ENCODE measurements at regions not wholly inside any gene's neighbourhood (a gene's known extent, or its start where the extent isn't known, plus 50 kb on each side); places are given as distances from the start of the nearest gene placed in this dataset.
"Not testable (repeated sequence)": the region's sequence is repeated elsewhere in the genome, so short reads cannot be mapped to it uniquely, and the experiment has no call there.

DNA sequence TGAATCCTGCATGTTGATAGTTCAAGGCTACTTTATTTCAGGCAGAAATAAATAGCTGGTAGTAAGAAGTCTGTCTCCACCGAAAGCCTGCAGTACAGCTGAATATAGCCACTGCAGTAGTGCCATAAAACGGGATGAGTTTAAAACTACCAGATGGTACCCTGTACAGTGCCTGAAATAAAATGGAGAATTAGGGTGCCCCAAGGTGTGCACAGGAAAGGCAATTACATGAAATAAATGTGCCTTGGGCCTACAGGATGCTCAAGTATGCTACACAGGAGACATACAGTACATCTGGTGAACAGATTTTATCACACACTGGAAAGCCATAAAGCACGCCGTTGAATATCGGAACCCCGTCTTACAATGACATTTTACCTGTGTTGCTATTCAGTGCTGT, 447.7 kb upstream of the HNRNPA3 start:
- no peak for DNase-seq (ENCODE audit: low read depth)

DNA sequence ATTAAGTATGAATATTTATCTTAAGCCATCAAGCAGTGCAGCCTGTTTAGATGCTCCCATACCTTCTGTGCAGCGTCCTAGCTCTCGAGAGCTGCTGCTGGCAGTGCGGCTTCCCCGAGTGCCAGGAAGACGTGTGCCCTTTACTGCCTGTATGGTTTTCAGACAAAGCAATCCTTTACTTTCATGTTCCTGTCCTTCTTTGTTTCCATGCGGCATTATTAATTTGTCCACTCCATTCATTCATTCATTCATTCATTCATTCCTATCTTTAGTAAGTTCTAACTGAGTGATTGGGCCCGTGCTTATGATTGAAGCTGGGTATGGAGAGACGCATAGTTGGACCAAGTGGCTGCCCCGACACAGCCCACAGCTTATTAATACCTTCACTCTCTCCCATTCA, 446.6 kb upstream of the HNRNPA3 start:
- no peak for DNase-seq (ENCODE audit: low read depth)

GRCh38 chr2:176768185-176768584, 444.4 kb upstream of the HNRNPA3 start:
- no peak for DNase-seq (ENCODE audit: low read depth)

DNA sequence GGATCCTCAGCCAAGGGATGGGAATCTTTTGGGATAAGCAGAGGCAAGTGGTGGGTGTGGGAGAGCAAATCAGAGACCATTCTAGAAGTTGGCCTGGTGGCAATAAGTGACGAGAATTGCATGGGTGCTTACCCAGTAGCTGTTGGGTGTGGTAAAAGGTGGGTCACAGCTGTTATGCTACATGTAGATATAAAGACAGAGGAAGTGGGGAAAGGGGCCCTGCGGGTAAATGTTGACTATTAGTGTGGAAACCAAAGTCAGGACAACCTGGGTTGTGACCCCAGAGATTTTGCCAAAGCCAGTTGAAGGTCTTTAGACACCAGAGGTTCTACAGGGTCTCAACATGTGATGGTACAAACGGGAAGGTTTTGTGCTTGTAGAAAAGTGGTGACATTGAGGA, 443.6 kb upstream of the HNRNPA3 start:
- DNase-seq (ENCODE audit: low read depth), result no peak

DNA sequence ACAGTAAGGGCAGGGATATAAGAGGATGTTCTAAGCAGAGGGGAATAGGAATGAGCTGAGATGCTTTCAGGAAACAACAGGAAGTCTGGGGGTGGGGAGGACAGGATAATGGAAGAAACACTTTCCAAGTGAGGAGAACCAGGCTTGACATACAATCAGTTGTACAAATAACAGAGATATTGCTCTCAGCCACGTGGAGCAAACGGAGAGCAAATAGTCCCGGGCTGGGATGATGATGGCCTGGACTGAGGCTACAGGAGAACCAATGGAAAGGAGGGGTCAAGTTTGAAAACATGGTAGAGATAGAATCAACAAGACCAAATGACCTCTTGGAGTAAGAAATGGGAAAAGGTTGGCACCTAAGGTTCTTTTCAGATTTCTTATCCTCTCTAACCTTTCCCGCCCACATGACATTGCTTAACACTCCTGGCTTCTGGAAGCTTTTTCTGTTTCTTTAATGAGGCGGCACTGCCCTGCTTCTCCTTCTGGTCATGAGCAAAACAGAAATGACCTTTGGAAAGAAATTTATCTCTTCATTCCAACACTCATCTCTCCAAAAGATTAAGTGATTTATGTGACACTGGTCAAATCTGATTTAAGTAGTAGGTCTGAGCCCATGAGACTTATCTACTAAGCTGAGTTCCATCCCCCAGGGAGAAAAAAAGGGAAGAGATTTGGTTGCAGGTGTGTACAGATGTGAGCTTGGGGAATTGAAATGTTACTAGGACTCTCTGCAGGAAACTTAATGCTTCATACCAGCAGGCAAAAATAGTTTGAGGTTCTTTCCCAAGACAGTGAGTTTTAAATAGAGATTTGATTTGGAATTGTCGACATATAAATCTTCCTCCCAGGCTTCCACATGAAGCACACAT, 442.9 kb upstream of the HNRNPA3 start:
- DNase-seq (ENCODE audit: low read depth), result no peak

DNA sequence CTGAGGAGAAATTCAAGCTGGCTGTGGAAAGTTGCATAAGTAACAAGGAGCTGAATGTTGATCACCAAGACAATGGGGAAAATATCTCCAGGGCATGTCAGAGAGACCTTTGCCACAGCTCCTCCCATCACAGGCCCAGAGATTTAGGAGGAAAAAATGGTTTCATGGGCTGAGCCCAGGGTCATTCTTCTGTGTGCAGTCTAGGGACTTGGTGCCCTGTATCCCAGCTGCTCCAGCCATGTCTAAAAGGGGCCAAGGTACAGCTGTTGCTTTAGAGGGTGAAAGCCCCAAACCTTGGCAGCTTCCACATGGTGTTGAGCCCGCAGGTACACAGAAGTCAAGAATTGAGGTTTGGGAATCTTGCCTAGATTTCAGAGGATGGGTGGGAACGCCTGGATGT, 439.8 kb upstream of the HNRNPA3 start:
- DNase-seq (ENCODE audit: low read depth), result no peak

- DNase-seq (ENCODE audit: low read depth), result no peak
Observed at GRCh38 chr2:176774766-176775451, 437.7 kb upstream of the HNRNPA3 start.

GRCh38 chr2:176777262-176777661, 435.3 kb upstream of the HNRNPA3 start:
- no peak for DNase-seq (ENCODE audit: low read depth)

- no peak for DNase-seq (ENCODE audit: low read depth)
Observed at GRCh38 chr2:176779917-176780316, 432.7 kb upstream of the HNRNPA3 start.

DNA sequence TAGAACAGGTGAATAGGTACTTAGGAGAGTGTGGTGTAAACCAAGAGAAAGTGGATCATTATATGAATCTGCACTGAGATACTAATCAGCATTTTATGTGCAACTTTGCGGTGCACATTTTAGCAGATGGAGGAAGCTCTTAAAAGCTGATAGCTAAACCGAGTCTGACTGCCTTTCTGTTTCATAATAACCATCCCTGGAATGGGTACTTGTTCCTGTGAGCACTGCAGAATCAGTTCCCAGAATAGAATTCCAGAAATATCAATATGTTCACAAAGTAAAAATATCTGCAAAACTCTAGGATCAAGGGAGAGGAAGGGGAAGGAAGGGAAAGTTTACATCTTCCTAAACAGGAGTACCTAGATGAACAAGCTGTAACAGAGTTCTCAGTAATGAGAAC, 432.2 kb upstream of the HNRNPA3 start:
- no peak for DNase-seq (ENCODE audit: low read depth)

GRCh38 chr2:176781570-176782217, 430.9 kb upstream of the HNRNPA3 start:
- no peak for DNase-seq (ENCODE audit: low read depth)

DNA sequence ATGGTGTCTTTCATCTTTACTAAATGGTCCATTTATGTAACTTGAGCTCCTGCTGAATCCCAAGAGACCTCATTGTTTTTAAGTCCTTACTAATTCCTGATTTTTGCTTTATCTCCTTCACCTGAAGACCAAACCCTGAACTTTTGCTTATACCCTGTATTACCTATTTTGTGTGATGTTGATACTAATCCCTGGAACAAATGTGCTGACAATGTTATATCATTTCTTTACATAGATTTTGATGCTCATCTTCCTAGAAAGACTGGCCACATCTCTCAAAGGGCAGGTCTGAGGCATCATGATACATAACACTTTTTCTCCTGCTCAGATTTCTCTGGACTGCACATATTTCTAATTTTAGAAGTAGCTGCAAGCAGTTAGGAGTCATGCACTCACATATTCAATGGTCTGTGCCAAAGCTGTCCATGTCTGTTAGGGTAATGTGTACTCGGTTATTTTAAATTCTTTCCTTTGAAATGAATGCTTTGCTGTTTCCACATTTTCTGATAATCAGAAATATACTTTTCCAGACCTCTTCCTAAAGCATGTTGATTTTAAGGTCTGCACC, 427.9 kb upstream of the HNRNPA3 start:
- DNase-seq (ENCODE audit: low read depth), result no peak

- DNase-seq (ENCODE audit: low read depth), result no peak
Observed at GRCh38 chr2:176789751-176790150, 422.8 kb upstream of the HNRNPA3 start.

- DNase-seq (ENCODE audit: low read depth), result no peak
Observed at GRCh38 chr2:176790468-176790867, 422.1 kb upstream of the HNRNPA3 start.

- no peak for DNase-seq (ENCODE audit: low read depth)
Observed at GRCh38 chr2:176793792-176794191, 418.8 kb upstream of the HNRNPA3 start.

GRCh38 chr2:176794392-176794791, 418.2 kb upstream of the HNRNPA3 start:
- no peak for DNase-seq (ENCODE audit: low read depth)

DNA sequence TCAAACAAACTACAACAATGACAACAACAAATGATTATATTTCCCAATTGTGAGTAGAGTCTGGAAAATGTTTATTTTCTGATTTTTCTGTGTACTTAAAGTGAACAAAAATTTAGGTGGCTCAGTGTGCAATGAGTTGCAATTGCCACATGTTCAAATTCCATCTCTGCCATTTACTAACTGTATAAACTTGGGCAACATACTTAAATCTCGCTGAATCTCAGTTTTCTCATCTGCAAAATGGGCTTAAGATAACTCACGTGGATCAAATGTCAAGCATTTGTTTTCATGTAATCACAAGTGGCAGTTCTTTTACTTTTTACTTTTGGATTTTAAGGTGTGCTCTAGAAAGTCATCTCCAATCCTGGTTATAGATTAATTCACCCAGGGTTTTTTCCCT, 416.8 kb upstream of the HNRNPA3 start:
- no peak for DNase-seq (ENCODE audit: low read depth)

- DNase-seq (ENCODE audit: low read depth), result not testable (repeated sequence)
Observed at GRCh38 chr2:176796677-176797076, 415.9 kb upstream of the HNRNPA3 start.

GRCh38 chr2:176804392-176804791, 408.2 kb upstream of the HNRNPA3 start:
- no peak for DNase-seq (ENCODE audit: low read depth)

DNA sequence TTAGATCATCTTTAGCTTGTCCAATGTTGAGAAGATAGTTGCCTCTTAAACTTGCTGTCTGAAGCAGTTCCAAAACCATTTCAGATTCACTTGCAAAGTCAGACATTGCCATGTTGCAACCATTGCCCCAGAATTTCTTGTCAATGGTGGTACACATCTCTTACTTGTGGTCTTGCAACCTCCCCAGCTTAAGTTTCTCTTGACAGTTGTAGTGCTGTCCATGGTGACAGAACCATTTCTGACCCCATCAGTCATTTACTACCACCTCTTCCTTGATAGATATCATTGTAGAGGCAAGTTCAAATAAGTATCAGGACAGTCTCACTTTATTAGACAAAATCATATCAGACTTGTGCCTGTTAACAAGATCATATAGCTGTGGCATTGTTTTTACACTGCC, 407.2 kb upstream of the HNRNPA3 start:
- no peak for DNase-seq (ENCODE audit: low read depth)

DNA sequence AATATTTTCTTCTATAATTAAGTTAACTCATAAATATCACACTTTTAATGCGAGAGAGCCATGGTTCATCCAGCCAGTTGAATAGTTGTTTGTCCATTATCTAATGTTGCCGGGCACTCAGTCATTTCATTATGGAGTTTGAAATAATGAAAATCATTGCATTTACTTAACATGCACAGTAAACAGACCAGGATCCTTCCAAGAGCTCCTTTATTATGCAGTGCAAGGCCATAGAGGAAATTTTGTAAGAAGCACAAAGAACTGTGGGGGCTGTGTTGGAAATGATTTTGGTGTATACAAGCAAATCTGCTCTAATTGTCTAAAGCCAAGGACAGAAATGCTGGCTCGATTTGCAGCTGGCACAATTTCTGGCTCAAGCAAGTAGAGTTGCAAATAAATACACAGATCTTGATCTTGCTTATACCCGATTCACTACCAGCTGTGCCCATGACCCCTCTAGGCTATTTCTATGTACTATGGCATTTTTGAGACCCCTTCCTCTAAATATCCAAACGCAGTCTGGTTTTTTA, 400.3 kb upstream of the HNRNPA3 start:
- no peak for DNase-seq (ENCODE audit: low read depth)

GRCh38 chr2:176813156-176813555, 399.4 kb upstream of the HNRNPA3 start:
- no peak for DNase-seq (ENCODE audit: low read depth)
